Right lung (tissue), 2 donors: ENCODE measurements at regions not wholly inside any gene's neighbourhood (a gene's known extent, or its start where the extent isn't known, plus 50 kb on each side); places are given as distances from the start of the nearest gene placed in this dataset.

ENCODE experiments used
- DNase-seq, 2 donors: peaks; one replicate each; pipeline ENCODE4 v3.0.0-alpha.2; 2013

DNA sequence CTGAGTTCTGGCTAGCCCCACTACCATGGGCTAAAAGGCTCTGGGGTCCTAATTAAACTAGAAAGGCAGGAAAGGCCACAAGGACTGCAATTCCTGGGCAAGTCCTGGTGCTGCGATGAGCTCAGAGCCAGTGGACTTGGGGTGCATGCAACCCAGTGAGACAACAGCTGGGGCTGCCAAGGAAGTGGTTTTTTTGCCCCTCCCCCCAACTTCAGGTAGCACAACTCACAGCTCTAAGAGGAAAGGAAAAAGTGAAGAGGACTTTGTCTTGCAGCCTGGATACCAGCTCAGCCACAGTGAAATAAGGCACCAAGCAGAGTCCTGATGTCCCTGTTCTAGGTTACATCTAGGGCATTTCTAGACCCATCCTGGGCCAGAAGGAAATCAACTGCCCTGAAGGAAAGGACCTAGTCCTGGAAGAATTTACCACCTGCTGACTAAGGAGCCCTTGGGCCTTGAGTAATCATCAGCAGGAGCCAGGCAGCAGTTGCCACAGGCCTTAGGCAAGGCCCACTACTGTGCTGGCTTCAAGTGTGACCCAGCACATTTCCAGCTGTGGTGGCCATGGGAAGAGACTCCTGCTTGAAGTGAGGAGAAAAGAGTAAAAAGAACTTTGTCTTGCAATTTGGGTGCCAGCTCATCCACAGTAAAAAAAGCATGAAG lies 358.4 kb downstream of the BTBD3 start:
- DNase-seq, result no peak

DNA sequence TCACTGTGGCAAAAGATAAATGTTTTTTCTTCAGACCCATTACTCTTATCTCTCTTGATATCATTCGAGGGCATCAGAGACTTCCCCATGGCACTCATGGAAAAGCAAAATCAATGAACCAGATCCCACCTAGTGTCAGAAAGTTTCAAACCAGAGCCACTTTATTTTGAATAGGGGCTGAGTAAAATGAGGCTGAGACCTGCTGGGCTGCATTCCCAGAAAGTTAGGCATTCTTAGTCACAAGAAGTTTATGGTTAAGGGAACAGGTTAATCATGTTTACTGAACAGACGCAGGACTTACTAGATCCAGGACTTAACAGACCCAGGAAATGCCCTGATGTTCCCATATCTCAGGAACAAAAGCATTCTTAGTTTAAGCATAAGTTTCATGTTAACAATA lies 369.9 kb downstream of the BTBD3 start:
- no peak for DNase-seq

DNA sequence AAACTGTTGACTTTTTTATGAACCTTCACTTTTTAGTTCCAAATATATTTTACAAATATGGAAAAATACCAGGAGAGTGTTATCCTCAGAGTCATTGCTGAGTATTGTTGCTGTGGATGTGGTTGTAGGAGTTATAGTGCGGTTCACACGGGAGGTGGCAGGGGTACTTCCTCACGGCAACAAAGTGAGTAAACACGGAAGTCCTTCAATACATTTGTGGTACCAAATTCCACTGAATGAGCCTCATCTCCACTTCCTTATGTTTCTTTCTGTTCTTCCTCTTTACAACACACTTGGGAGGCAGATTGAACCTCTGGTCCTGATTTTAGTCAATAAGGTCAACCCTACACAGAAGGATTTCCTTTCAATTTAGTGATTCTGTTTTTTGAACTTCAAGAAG lies 371.8 kb downstream of the BTBD3 start:
- DNase-seq, result no peak

DNA sequence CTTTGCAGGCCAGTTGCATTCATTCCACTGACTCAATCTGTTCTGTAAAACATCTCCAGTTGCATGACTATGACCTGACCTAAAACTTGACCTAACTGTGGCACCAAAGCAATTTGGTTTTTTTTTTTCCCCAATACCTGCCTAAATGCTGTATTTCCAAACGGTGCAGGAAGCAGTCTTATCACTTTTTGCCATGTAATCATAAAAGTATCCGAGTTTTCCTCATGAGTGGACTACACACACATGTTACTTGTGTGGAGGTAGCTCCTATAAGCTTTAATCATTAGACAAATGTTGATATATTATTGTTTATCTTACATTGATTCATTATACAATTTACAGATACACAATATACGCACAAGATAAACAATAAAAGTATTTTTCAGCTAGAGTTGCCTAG lies 373.7 kb downstream of the BTBD3 start:
- DNase-seq, result no peak

DNA sequence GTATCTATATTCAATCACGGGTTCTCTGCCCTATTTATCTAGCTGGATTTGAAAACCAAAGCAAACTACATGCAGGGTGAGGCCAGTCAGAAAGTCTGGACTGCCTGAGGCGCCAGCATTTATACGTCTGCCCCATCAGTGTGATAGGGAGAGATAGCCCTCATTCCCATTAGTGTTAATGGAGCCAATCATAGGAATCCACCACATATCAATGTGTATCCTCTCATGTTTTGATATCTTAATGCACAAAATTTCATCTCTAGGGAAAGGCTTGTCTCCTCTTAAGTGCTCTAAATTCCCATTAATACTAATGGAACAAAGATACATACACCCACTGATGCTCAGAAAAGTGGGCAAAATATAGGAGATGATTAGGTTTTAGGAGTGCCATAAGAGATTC lies 376.2 kb downstream of the BTBD3 start:
- DNase-seq, result no peak

DNA sequence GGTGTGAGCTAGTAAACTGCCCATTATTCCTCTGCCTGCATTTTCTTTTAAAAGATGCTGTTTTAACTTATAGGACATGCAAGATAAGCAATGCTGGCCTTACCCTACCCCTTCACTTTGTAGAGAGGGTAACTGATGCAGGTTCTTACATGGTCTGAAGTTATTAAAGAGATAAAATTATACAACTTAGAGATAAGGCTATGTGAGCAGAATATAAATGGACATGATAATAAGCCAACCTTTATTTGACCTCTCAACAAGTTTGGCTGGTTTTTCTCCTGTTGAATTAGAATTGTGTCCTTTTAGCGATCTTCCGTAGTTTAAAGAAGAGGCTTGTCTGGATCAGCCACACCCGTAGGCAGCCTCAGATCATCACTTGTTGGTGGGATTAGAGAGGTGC lies 377.0 kb downstream of the BTBD3 start:
- no peak for DNase-seq

DNA sequence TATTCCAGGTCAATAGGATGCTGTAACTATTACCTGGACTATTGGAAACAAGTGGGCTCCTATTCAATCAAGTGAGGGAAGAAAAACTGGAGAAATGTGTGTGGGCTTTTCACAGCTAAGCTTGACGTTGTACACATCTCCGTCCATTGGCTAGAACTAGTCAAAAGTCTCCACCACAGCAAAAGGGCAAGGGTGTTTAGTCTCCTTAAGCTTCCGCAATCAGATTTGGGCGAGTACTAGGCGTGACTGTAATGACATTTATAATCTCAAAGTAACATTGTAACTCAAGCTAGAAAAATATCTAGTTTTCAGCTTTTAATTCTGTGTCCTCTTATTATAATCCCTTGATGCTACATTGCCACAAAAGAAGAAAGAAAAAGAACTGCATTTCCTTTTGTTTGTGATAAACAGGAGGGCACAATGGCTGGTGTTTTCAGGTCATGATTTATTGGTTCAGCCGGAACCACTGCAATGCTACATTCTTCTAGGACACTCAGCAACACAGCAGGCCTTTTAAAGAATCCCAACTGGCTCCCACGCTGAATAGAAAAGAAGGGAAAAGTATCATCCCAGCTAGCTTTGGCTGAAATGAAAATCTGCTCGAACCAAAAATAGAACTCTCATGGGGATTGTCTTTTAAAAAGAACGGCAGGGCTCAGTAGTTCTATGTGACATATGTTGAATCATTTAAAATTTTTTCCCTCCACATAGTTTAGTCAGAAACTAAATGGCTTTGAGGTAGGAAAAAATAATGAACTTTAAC lies 387.7 kb downstream of the BTBD3 start:
- DNase-seq, result no peak

DNA sequence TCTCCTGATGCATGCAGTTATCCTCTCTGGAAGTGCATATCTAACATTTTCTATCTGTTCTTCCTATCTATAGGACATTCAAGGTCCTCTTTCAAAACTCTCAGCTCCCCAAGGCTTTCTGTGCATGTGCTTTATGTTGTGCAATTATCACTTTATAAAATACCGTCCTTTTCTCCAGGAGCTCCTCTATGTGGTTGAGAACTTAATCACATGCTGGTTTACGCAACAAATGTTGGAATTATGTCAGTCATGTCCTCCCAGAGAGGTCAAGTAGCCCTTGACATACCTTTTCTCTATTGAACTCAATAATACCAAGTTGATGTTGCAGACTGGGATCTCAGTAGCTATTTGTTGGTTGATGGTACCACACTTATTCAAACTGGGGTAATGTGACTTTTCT lies 388.4 kb downstream of the BTBD3 start:
- no peak for DNase-seq

DNA sequence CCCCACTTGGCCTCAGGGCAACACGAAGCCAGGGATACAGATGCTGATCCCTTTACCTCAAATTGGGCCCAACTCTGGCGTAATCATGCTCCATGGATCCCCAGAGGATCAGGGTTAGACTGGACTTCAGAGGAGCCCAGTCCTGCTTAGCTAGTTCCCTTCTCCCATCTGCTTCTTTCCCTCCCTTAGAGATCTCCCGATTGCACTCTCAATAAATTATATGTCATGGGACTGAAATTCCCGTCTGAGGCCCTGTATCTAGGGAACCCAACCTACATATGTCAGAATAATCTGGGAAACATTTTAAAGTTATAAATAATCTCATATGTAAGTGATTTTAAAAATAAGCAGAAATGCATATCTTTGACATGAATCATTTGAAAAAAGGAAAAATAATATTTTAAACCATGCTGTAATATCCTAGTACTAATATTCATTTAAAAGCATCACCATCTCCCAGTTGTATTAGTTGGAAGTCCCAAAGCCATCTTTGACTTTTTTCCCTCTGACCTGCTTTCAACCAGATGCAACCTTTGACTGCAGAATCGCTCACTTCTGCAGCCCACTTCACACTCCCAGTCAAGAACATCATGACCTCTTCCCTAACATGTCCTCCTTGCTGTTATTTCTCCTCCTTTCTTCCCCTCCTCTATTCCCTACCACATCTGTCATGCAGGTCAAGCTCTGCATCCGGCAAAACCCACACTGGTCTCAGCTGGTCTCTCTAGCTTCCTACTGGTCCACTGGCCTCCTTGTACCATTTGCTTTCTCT lies 393.6 kb downstream of the BTBD3 start:
- no peak for DNase-seq

DNA sequence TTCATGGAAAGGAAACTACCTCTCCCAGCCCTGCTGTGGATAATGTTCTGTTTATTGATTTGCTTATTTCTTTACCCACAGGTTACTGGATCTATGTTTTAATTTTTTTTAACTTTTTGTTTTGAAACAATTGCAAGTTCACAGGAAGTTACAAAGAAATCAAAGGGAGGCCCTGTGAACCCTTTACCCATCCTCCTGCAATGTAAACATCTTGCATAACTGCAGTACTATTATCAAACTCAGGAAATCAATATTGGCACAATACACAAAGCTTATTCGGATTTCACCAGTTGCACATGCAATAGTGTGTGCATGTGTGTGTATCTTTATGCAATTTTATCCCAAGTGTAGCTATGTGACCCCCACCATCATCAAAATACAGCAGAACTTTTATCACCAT lies 398.0 kb downstream of the BTBD3 start:
- no peak for DNase-seq

DNA sequence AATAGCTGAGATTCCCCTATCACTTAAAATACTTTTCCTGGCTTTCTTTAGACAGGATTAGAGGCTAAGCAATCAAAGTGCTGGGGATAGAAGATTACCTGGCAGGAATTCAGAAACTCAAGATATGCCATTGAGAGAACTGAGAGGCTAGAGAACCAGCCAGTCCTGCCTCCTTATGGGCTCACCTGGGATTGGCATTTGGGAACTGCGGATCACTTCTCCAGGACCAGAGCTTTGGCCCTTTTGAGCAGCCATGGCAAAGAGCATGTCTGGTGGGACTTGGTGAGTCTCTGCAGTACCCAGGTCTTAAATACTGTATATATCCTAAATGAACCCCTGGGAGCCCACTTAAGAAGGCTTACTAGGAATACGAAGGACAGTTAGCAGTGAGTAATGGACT lies 399.1 kb downstream of the BTBD3 start:
- no peak for DNase-seq

DNA sequence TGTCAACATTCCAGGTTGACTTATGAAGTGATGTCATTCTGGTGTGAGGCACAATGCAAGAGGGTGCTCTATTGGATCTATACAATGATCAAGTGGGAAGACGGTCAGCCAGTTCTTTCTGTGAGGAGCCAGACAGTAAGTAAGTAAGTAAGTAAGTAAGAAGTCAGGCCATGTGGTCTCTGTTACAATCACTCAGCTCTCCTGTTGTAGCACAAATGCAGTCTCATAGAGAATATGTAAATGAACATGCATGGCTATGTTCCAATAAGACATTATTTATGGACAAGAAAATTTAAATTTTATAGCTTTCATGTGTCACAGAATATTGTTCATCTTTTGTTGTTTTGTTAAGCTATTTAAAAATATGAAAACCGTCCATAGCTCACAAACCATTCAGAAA lies 399.7 kb downstream of the BTBD3 start:
- no peak for DNase-seq

DNA sequence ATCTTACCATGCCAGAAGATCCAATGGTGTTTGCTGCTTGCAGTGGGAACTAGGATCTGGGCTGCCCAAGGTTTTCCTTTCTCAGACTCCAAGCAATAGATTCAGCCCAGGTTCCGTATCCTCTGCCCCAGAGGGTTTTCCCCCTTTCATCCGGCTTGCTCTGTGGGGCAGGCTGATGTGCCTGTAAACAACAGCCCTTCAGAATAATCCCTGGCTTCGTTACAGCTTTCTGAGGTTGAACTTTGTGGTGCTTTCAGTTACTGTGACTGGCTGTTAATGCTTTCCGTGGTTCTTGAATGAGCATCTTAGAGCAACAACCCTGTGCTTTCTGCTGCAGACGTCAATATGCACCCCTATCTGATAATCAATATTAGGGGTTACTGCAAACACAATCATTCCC lies 400.4 kb downstream of the BTBD3 start:
- DNase-seq, result no peak

DNA sequence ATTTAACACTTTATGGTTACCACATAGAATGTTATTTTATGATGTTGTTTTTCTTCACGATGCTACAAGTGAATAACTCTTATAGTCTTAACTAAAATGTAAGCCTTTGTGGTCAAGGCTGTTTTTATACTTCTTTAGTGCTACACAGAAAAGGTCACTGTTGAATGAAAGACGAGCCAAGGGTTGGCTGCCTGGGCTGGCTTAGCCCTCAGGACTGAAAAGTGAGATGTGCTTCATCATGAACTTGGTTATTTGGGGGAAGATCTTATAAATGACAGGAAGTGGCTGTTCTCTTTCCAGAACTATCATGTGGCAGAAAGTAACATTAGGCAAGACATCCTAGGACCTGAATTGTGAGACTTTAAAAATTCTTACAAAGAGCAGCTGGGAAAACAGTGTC lies 404.0 kb downstream of the BTBD3 start:
- DNase-seq, result no peak

DNA sequence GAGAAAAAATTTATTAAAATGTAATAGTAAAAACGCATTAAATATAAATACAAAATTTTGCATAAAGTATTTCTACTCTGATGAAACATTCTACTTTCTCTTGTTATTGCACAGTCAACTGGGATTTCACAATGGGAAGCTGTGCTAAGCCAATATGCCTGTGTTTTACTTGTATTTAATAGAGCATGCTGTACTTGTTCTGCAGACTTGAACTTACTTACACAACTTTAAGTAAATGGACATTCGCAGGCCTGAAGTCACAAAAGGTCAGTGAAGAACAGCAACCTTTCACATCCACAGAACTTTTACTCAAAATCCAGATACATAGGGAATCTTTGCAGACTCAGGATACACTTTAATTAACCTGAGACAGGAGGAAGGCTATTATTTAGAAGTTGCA lies 409.5 kb downstream of the BTBD3 start:
- DNase-seq, result no peak

DNA sequence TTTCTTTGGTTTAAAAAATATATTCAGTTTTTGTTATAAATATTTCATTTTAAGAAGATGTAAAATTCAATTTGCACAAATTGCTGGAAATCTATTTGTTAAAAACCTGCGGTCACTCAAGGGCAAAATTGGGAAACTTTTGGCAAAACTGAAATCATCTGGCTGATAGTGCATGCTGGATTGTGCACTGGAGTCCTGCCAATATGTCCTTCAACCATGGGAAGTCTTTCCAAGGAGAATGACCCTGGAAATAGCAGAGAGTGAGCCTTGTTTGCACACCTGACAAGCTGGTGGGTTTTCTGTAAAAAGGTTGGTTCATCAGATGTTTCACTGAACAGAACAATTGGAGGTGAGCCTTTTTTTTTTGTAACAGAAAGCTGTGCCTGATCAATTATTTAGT lies 413.5 kb downstream of the BTBD3 start:
- DNase-seq, result no peak

DNA sequence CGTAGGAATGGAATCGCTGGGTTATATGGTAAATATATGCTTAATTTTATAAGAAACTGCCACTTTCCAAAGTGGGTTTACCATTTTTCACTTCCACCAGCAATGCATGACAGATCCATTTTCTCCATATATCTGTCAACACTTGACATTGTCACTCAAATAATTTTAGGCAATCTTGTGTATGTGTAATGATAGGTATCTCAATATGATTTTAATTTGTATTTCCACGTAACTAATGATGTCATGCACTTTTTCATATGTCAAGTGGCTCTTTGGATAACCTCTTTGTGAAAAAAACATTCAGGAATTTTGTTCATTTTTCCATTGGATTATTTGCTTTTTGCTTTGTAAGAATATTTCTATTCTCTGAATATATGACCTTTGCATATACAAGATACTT lies 419.9 kb downstream of the BTBD3 start:
- DNase-seq, result no peak

DNA sequence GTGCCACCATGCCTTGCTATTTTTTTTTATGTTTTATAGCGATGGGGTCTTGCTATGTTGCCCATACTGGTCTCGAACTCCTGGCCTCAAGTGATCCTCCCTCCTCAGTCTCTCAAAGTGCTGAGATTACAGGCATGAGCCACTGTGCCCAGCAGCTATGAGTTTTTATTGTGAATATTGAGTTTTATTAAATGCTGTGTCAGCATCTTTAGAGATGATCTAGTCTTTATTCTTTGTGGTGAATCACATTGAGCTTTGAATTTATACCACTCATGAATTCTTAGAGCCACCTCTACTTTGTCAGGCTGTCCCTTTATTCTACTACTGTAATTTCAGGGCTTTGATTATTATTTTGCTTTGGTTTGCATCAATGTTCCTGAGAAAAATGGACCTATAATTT lies 428.3 kb downstream of the BTBD3 start:
- no peak for DNase-seq

DNA sequence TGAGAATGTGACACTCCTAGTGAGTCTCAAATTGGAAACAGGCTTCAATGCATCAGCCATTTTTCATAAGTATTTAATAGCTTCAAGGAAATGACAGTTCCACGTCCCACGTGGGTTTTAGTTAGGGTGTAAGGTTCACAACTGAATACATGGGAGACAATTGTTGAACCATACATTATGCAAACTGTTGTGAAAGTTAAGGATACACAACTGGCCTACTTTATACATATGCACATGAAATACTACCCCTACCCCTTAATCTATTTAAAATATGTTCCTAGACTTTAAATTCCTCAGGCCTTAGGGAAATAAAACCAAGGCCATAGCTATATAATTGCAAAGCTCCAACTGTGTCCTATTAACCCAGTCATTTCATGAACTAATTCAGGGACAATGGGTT lies 436.1 kb downstream of the BTBD3 start:
- no peak for DNase-seq

DNA sequence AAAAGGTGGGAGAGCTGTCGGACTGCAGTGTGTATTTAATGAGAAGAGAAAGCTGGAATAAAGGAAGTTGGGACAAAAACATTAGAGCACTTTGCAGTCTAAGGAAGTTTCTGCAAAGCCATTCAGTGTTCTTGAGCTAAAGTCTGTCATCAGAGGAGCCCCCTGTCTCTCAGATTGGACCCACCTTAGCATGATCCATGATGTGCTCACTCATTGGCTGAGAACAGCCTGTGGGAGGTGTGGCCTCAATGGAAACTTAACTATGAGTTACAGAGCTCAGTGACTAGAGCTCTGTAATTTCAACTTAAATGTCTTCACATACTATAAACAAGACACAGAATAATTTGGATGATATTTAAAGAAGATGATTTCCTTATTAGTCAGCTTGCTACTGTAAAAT lies 437.0 kb downstream of the BTBD3 start:
- no peak for DNase-seq

DNA sequence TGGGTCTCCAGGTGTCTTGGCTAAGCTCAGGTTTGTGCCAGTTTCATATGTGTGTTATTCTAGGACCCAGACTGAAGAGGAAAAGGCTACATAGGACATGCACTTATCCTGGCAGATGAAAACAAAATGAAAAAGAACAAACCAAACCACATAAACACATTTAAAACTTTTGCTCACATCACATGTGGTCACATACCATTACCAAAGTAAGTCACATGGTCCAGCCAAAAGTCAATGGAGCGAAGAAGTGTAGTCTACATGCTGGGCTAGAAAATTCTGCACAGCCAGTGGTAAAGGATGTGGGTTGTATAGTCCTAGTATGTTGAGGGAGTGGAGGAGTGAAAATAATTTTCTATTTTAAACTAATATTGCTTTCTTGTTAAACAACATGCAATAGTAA lies 437.5 kb downstream of the BTBD3 start:
- no peak for DNase-seq

DNA sequence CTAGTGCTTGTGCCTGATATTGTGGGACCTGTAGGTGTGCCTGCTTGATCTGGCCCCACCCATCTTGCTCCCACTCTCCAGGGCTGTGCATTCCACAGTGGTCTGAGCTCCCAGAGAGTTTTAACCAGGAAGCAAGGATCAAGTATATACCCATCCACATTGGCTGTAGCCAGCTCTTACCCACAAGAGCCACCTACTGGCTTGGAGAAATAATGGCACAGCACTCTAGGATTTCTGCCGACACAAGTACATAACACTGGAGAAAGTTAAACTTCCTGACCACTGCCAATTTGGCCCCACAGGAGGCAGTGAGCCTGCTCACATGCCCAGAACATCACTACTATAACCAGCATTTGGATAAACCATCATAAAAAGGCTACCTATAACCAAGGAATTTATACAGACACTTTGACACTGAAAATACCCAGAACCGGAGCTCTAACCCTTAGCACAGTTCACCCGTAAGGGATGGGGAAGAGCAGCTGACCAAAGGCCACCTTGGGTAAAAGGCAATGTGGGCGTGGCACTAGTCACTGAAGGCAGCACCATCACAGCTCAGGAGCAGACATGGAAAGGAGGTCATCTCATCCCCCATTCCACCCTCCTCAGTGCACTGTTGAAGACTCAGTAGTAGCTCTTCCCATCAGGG lies 440.4 kb downstream of the BTBD3 start:
- DNase-seq, result no peak

DNA sequence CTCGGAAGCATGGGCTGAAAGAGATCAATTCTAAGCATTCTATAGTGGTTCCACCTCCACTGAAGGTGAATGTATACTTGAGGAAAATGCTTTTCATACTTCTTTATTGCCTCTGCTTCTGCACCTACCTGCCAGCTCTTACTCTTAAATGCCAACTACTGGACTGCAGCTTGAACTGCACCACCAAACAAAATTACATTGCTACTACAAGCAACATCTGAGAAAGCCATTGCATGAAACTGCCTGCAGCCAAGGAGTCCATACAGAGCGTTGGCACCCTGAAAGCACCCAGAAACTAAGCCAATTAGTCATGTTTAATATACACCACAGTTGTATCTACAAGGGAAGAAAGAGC lies 440.9 kb downstream of the BTBD3 start:
- no peak for DNase-seq
